ENCODE measurements at regions not wholly inside any gene's neighbourhood (a gene's known extent, or its start where the extent isn't known, plus 50 kb on each side); places are given as distances from the start of the nearest gene placed in this dataset.

GRCh38 chr1:29675481-29676263, 439.4 kb downstream of the PTPRU start:
- H3K79me2 ChIP-seq (ENCODE audit: low read depth) = no peaks in the 10 kb centered on the region
- H3K36me3 Mint-ChIP-seq = no peaks in the 10 kb centered on the region
- H3K9me3 ChIP-seq (ENCODE audit: low read depth) = no peaks in the 10 kb centered on the region
- no peak for DNase-seq (ENCODE audit: low spot score)
- no peaks in the 10 kb centered on the region for H3F3A ChIP-seq (ENCODE audit: low read depth)
- no peak overlapping the region for H2AFZ ChIP-seq (replicated peaks)
- peaks cover 44% of the 10 kb centered on the region for H3K4me1 Mint-ChIP-seq
- no peaks in the 10 kb centered on the region for H3K4me1 ChIP-seq
- H3K9me3 Mint-ChIP-seq = no peaks in the 10 kb centered on the region
- H3K27me3 Mint-ChIP-seq (ENCODE audit: insufficient read depth, low read depth) = peaks cover 12% of the 10 kb centered on the region
- peak overlapping the region; percentile 81 for H3K27ac Mint-ChIP-seq
- no peaks in the 10 kb centered on the region for H3K36me3 ChIP-seq
- TF ChIP-seq EZH2 (IDR thresholded peaks at IDR 0.05) (no peak), EZH2phosphoT487 (IDR thresholded peaks at IDR 0.05) (no peak), CTCF (IDR thresholded peaks at IDR 0.05) (no peak)
- no peak overlapping the region for H3K27ac ChIP-seq
- H3K27me3 ChIP-seq = no peaks in the 10 kb centered on the region
- H3K4me2 ChIP-seq = no peak overlapping the region
- no peaks in the 10 kb centered on the region for H4K20me1 ChIP-seq (ENCODE audit: low read depth)
- no peak overlapping the region for H3K9ac ChIP-seq
- no peak overlapping the region for H3K4me3 ChIP-seq
- peak overlapping the region; percentile 17 for H3K4me3 Mint-ChIP-seq

GRCh38 chr1:29674627-29675326, 438.5 kb downstream of the PTPRU start:
- no peak overlapping the region for H3K27ac ChIP-seq
- no peaks in the 10 kb centered on the region for H3K79me2 ChIP-seq (ENCODE audit: low read depth)
- H3K9ac ChIP-seq = no peak overlapping the region
- Mint-ChIP-seq H3K4me1 (peaks cover 47% of the 10 kb centered on the region), H3K4me3 (peak overlapping the region; percentile 33), H3K27ac (peak overlapping the region; percentile 81), H3K9me3 (no peaks in the 10 kb centered on the region), H3K36me3 (no peaks in the 10 kb centered on the region), H3K27me3 (ENCODE audit: insufficient read depth, low read depth) (peaks cover 17% of the 10 kb centered on the region)
- no peaks in the 10 kb centered on the region for H3K36me3 ChIP-seq
- H3K9me3 ChIP-seq (ENCODE audit: low read depth) = no peaks in the 10 kb centered on the region
- no peak overlapping the region for H3K4me3 ChIP-seq
- TF ChIP-seq EZH2phosphoT487 (IDR thresholded peaks at IDR 0.05) = no peak
- TF ChIP-seq EZH2 (IDR thresholded peaks at IDR 0.05) = no peak
- no peak for TF ChIP-seq CTCF (IDR thresholded peaks at IDR 0.05)
- no peak for DNase-seq (ENCODE audit: low spot score)
- no peak overlapping the region for H2AFZ ChIP-seq (replicated peaks)
- no peaks in the 10 kb centered on the region for H3K4me1 ChIP-seq
- H3F3A ChIP-seq (ENCODE audit: low read depth) = no peaks in the 10 kb centered on the region
- H3K27me3 ChIP-seq = no peaks in the 10 kb centered on the region
- no peak overlapping the region for H3K4me2 ChIP-seq
- no peaks in the 10 kb centered on the region for H4K20me1 ChIP-seq (ENCODE audit: low read depth)

GRCh38 chr1:29673669-29674626, 437.6 kb downstream of the PTPRU start:
- no peaks in the 10 kb centered on the region for H3K9me3 Mint-ChIP-seq
- no peak overlapping the region for H3K4me2 ChIP-seq
- no peaks in the 10 kb centered on the region for H3K27me3 ChIP-seq
- no peaks in the 10 kb centered on the region for H3F3A ChIP-seq (ENCODE audit: low read depth)
- H3K27ac Mint-ChIP-seq = peak overlapping the region; percentile 63
- TF ChIP-seq EZH2 (IDR thresholded peaks at IDR 0.05) = no peak
- TF ChIP-seq CTCF (IDR thresholded peaks at IDR 0.05) = no peak
- no peak for TF ChIP-seq EZH2phosphoT487 (IDR thresholded peaks at IDR 0.05)
- H3K4me3 Mint-ChIP-seq = peak overlapping the region; percentile 33
- H3K36me3 ChIP-seq = no peaks in the 10 kb centered on the region
- no peak overlapping the region for H3K27ac ChIP-seq
- no peaks in the 10 kb centered on the region for H3K36me3 Mint-ChIP-seq
- no peak overlapping the region for H3K9ac ChIP-seq
- H3K4me3 ChIP-seq = no peak overlapping the region
- no peak overlapping the region for H2AFZ ChIP-seq (replicated peaks)
- H3K4me1 Mint-ChIP-seq = peaks cover 50% of the 10 kb centered on the region
- H4K20me1 ChIP-seq (ENCODE audit: low read depth) = no peaks in the 10 kb centered on the region
- H3K4me1 ChIP-seq = no peaks in the 10 kb centered on the region
- H3K79me2 ChIP-seq (ENCODE audit: low read depth) = no peaks in the 10 kb centered on the region
- peaks cover 14% of the 10 kb centered on the region for H3K27me3 Mint-ChIP-seq (ENCODE audit: insufficient read depth, low read depth)
- no peak for DNase-seq (ENCODE audit: low spot score)
- H3K9me3 ChIP-seq (ENCODE audit: low read depth) = no peaks in the 10 kb centered on the region

Measured in neural progenitor cell (in vitro differentiated cells).